SK-N-SH (cell line): ENCODE measurements at regions not wholly inside any gene's neighbourhood (a gene's known extent, or its start where the extent isn't known, plus 50 kb on each side); places are given as distances from the start of the nearest gene placed in this dataset.

Experiments
- CTCF ChIA-PET: fragments of 300-600, 350-600 bp; formaldehyde crosslinking; extraction: SDS; loops from one replicate; lab custom pipeline; 2021; lab: Yijun Ruan, JAX
- POLR2A ChIA-PET: fragments of 350-600 bp; sonication (Branson Sonifier 250); formaldehyde crosslinking; extraction: SDS; loops from one replicate; lab custom pipeline; 2020; ENCODE audit warnings: antibody characterized with exemption, inconsistent platforms; lab: Yijun Ruan, JAX
- DNase-seq: peaks from one replicate; pipeline ENCODE4 v3.0.0; 2012
- H2AFZ ChIP-seq: fragments of 200-600 bp; sonication (generic); 2 replicates; pipeline ENCODE4 v1.8.1; 2016; ENCODE audit warnings: antibody characterized with exemption, mild to moderate bottlenecking, low read depth
- H3F3A ChIP-seq: fragments of 200-600 bp; sonication (generic); replicated peaks from 2 replicates; pipeline ENCODE3; 2016; ENCODE audit warnings: antibody characterized with exemption, mild to moderate bottlenecking; ENCODE audit not compliant: insufficient read depth
- H3K27ac ChIP-seq, 2 experiments: fragments of 200-500 bp in 1 of 2; fragments of 200-600 bp in 1 of 2; sonication (Bioruptor generic) in 1 of 2; sonication (generic), shearing (Covaris generic) in 1 of 2; 2 replicates each; pipeline versions ENCODE4 v1.5.1 to v1.6.1; 2014 to 2016; ENCODE audit warnings: low read depth in 2 of 2, inconsistent platforms in 1 of 2, low read length in 1 of 2, mild to moderate bottlenecking in 1 of 2, mixed read lengths in 1 of 2
- H3K27me3 ChIP-seq: fragments of 200-600 bp; sonication (generic), shearing (Covaris generic); 2 replicates; pipeline ENCODE4 v1.6.1; 2016; ENCODE audit warnings: mixed run types; ENCODE audit not compliant: insufficient read depth
- H3K36me3 ChIP-seq, 2 experiments: fragments of 200-500 bp in 1 of 2; fragments of 200-600 bp in 1 of 2; sonication (Bioruptor generic) in 1 of 2; sonication (generic) in 1 of 2; replicated peaks in 1 of 2; 2 replicates each; pipeline versions ENCODE3 to v1.5.1; 2014 to 2016; ENCODE audit warnings: low read length in 1 of 2, mild to moderate bottlenecking in 1 of 2; ENCODE audit not compliant: insufficient read depth in 2 of 2, control insufficient read depth in 1 of 2
- H3K4me1 ChIP-seq, 2 experiments: fragments of 200-500 bp in 1 of 2; fragments of 200-600 bp in 1 of 2; sonication (Bioruptor generic) in 1 of 2; sonication (generic), shearing (Covaris generic) in 1 of 2; 2 replicates each; pipeline versions ENCODE4 v1.5.1 to v1.6.1; 2014 to 2016; ENCODE audit warnings: low read depth in 1 of 2, low read length in 1 of 2, mixed run types in 1 of 2; ENCODE audit not compliant: insufficient read depth in 2 of 2, control insufficient read depth in 1 of 2
- H3K4me2 ChIP-seq: fragments of 200-600 bp; sonication (generic), shearing (Covaris generic); 2 replicates; pipeline ENCODE4 v1.6.1; 2017; ENCODE audit warnings: mixed run types
- H3K4me3 ChIP-seq, 2 experiments: fragments of 200-500 bp in 1 of 2; fragments of 200-600 bp in 1 of 2; sonication (Bioruptor generic) in 1 of 2; sonication (generic), shearing (Covaris generic) in 1 of 2; 2 replicates each; pipeline versions ENCODE4 v1.5.1 to v1.8.1; 2014 to 2016; ENCODE audit warnings: low read depth in 2 of 2, inconsistent platforms in 1 of 2, low read length in 1 of 2, mild to moderate bottlenecking in 1 of 2, mixed read lengths in 1 of 2, moderate library complexity in 1 of 2
- H3K79me2 ChIP-seq: fragments of 200-600 bp; sonication (generic); 2 replicates; pipeline ENCODE4 v1.8.1; 2017; ENCODE audit warnings: mild to moderate bottlenecking; ENCODE audit not compliant: insufficient read depth
- H3K9ac ChIP-seq: fragments of 200-600 bp; sonication (generic); 2 replicates; pipeline ENCODE4 v1.6.1; 2017; ENCODE audit warnings: mixed run types
- H3K9me2 ChIP-seq: fragments of 200-600 bp; sonication (generic); 2 replicates; pipeline ENCODE4 v1.6.1; 2017; ENCODE audit warnings: mixed run types
- H3K9me3 ChIP-seq: fragments of 200-600 bp; sonication (generic); 2 replicates; pipeline ENCODE4 v1.6.1; 2017; ENCODE audit warnings: mixed run types, mild to moderate bottlenecking, moderate library complexity
- H4K20me1 ChIP-seq: fragments of 200-600 bp; sonication (generic); 2 replicates; pipeline ENCODE4 v1.6.1; 2017; ENCODE audit warnings: mild to moderate bottlenecking, mixed run types; ENCODE audit not compliant: insufficient read depth
- CHD2 ChIP-seq: fragments of 150-350 bp; IDR thresholded peaks from 2 replicates; pipeline ENCODE4 v1.6.1; 2018; ENCODE audit warnings: low read length; ENCODE audit not compliant: partially characterized antibody
- CTCF ChIP-seq: fragments of 200-600 bp; sonication (generic); IDR thresholded peaks from 2 replicates; pipeline ENCODE4 v1.6.1; 2017; ENCODE audit warnings: antibody characterized with exemption, mild to moderate bottlenecking, moderate library complexity
- ELF1 ChIP-seq: IDR thresholded peaks from 2 replicates; pipeline ENCODE4 v1.4.0; 2012
- EP300 ChIP-seq, 2 experiments: IDR thresholded peaks; 2 replicates each; pipeline versions ENCODE4 v1.4.0 to v1.6.1; 2012; ENCODE audit warnings: borderline replicate concordance in 1 of 2, low read depth in 1 of 2, low read length in 1 of 2
- EZH2phosphoT487 ChIP-seq: fragments of 200-600 bp; sonication (generic); IDR thresholded peaks from 2 replicates; pipeline ENCODE4 v1.6.1; 2017; ENCODE audit warnings: low read depth, mixed run types, mild to moderate bottlenecking, antibody characterized with exemption, moderate library complexity, borderline replicate concordance
- FOSL2 ChIP-seq: IDR thresholded peaks from 2 replicates; pipeline ENCODE4 v1.4.0; 2012; ENCODE audit warnings: low read depth, mild to moderate bottlenecking, moderate library complexity, borderline replicate concordance
- FOXJ3 ChIP-seq: sonication (generic); formaldehyde crosslinking; IDR thresholded peaks from 2 replicates; pipeline ENCODE4 v1.5.1; 2020; ENCODE audit warnings: mild to moderate bottlenecking, missing genetic modification reagents
- FOXM1 ChIP-seq: IDR thresholded peaks from 2 replicates; pipeline ENCODE4 v1.4.0; 2012; ENCODE audit warnings: low read depth, mild to moderate bottlenecking
- GABPA ChIP-seq: IDR thresholded peaks from 2 replicates; pipeline ENCODE4 v1.4.0; 2012; ENCODE audit warnings: low read depth, mild to moderate bottlenecking
- GATA2 ChIP-seq: sonication (generic); formaldehyde crosslinking; IDR thresholded peaks from 2 replicates; pipeline ENCODE4 v1.5.0; 2020; ENCODE audit warnings: mild to moderate bottlenecking, missing genetic modification reagents
- JUND ChIP-seq: IDR thresholded peaks from 2 replicates; pipeline ENCODE4 v1.4.0; 2012
- MEF2A ChIP-seq: IDR thresholded peaks from 2 replicates; pipeline ENCODE4 v1.4.0; 2012; ENCODE audit warnings: low read depth, borderline replicate concordance
- MXI1 ChIP-seq: IDR thresholded peaks from 2 replicates; pipeline ENCODE4 v1.6.1; 2012; ENCODE audit warnings: mild to moderate bottlenecking, low read depth, low read length, improper control_type of control experiment
- NFIC ChIP-seq: IDR thresholded peaks from 2 replicates; pipeline ENCODE4 v1.4.0; 2012; ENCODE audit warnings: borderline replicate concordance
- NRF1 ChIP-seq: IDR thresholded peaks from 2 replicates; pipeline ENCODE4 v1.6.1; 2012; ENCODE audit warnings: low read depth, mild to moderate bottlenecking, low read length
- POLR2AphosphoS5 ChIP-seq: IDR thresholded peaks from 2 replicates; pipeline ENCODE4 v1.6.1; 2012; ENCODE audit warnings: low read depth, low read length
- RAD21 ChIP-seq: IDR thresholded peaks from 2 replicates; pipeline ENCODE4 v1.6.1; 2012; ENCODE audit warnings: mild to moderate bottlenecking, low read length
- RCOR1 ChIP-seq: fragments of 150-350 bp; IDR thresholded peaks from 2 replicates; pipeline ENCODE4 v1.6.1; 2017; ENCODE audit warnings: antibody characterized with exemption, low read length
- RFX5 ChIP-seq: IDR thresholded peaks from 2 replicates; pipeline ENCODE4 v1.6.1; 2012; ENCODE audit warnings: mild to moderate bottlenecking, improper control_type of control experiment, low read length
- RXRA ChIP-seq: IDR thresholded peaks from 2 replicates; pipeline ENCODE4 v1.4.0; 2012; ENCODE audit warnings: low read depth, mild to moderate bottlenecking, borderline replicate concordance
- SIN3A ChIP-seq: IDR thresholded peaks from 2 replicates; pipeline ENCODE4 v1.6.1; 2012; ENCODE audit warnings: low read depth, mild to moderate bottlenecking, low read length, moderate library complexity, borderline replicate concordance
- SMC3 ChIP-seq: IDR thresholded peaks from 2 replicates; pipeline ENCODE4 v1.6.1; 2012; ENCODE audit warnings: low read depth, low read length, improper control_type of control experiment
- TAF1 ChIP-seq: IDR thresholded peaks from 2 replicates; pipeline ENCODE4 v1.6.1; 2012; ENCODE audit warnings: low read depth, mild to moderate bottlenecking, low read length, moderate library complexity, borderline replicate concordance
- TCF12 ChIP-seq: IDR thresholded peaks from 2 replicates; pipeline ENCODE4 v1.4.0; 2012
- TEAD4 ChIP-seq: IDR thresholded peaks from 2 replicates; pipeline ENCODE4 v1.4.0; 2012; ENCODE audit warnings: mild to moderate bottlenecking, borderline replicate concordance; ENCODE audit not compliant: insufficient read depth
- YY1 ChIP-seq: IDR thresholded peaks from 2 replicates; pipeline ENCODE4 v1.4.0; 2012; ENCODE audit warnings: low read depth, mild to moderate bottlenecking
- WGBS: methylation state at CpG from one replicate; pipeline ENCODE4 v1.1.6; 2017; ENCODE audit warnings: low lambda C conversion rate; 5-methylcytosine and 5-hydroxymethylcytosine counted together
- TF ChIP-seq, protein P1 (sequence below): IDR thresholded peaks from 2 replicates; pipeline ENCODE4 v1.4.0; 2012; ENCODE audit warnings: low read depth
- TF ChIP-seq, protein P2 (sequence below): IDR thresholded peaks from 2 replicates; pipeline ENCODE4; 2012
- TF ChIP-seq, protein P3 (sequence below): IDR thresholded peaks from 2 replicates; pipeline ENCODE4 v1.6.1; 2012; ENCODE audit warnings: mild to moderate bottlenecking, low read depth, low read length, moderate library complexity
- TF ChIP-seq, protein P4 (sequence below): fragments of 150-350 bp; IDR thresholded peaks from 2 replicates; pipeline ENCODE4 v1.6.1; 2017; ENCODE audit warnings: antibody characterized with exemption, low read length, low read depth, borderline replicate concordance

DNA sequence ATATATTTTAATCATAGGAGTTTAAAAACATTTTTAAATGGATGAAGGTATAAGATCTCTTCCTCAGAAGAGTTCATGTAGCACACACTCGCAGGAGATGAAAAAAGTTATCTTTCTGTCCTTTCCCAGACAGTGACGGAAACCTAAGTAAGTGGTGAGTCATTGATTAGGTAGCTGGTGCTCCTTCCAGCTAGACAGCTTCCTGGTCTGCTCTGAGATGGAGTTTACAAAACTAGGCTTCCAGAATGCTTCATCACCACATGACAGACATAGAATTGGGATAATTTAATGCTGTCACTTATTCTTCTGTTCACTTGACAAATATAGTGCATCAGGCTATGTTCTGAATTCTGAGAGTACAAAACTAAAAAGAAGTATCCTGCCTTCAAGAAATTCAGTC, 2393.0 kb upstream of the C9orf72 start:
- H3K36me3 ChIP-seq: no peaks in the 10 kb centered on the region
- H3K9ac ChIP-seq: peak overlapping the region; percentile 51; the same call in 1 of the 2 replicates
- H3K4me2 ChIP-seq: peak overlapping the region; percentile 28; the same call in 1 of the 2 replicates
- H3K9me3 ChIP-seq: no peaks in the 10 kb centered on the region
- H3K9me2 ChIP-seq: no peaks in the 10 kb centered on the region
- H3K27ac ChIP-seq: peak overlapping the region; percentile 68 to 88; a peak in 3 of 4 replicates
- 5% methylated on average over 2 of the region's 2 CpGs for WGBS
- no peaks in the 10 kb centered on the region for H3K27me3 ChIP-seq
- no peaks in the 10 kb centered on the region for H4K20me1 ChIP-seq
- no peak for DNase-seq
- H3K4me1 ChIP-seq: peaks cover 5 to 9% of the 10 kb centered on the region in 2 experiments; a peak in 2 of 4 replicates
- no peak overlapping the region for H3K4me3 ChIP-seq
- ChIA-PET POLR2A (no interaction called here), CTCF (no interaction called here)
- H3K79me2 ChIP-seq: no peaks in the 10 kb centered on the region
- peak overlapping the region; percentile 64 for H2AFZ ChIP-seq
- H3F3A ChIP-seq: peaks cover 19% of the 10 kb centered on the region
- no peak for TF ChIP-seq FOXM1
- no peak; the same call in 1 of the 2 replicates for TF ChIP-seq RXRA
- peak; percentile 87 for TF ChIP-seq JUND
- TF ChIP-seq, protein P1, sequence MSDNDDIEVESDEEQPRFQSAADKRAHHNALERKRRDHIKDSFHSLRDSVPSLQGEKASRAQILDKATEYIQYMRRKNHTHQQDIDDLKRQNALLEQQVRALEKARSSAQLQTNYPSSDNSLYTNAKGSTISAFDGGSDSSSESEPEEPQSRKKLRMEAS: no peak
- peak; percentile 57; the same call in 1 of the 2 replicates for TF ChIP-seq ELF1
- TF ChIP-seq TEAD4: no peak
- no peak for TF ChIP-seq RFX5
- TF ChIP-seq FOSL2: peak; percentile 92
- TF ChIP-seq FOXJ3 (CRISPR knock-in tag): no peak
- peak; percentile 66 for TF ChIP-seq TCF12
- TF ChIP-seq TAF1: no peak
- no peak for TF ChIP-seq EZH2phosphoT487
- TF ChIP-seq, protein P2, sequence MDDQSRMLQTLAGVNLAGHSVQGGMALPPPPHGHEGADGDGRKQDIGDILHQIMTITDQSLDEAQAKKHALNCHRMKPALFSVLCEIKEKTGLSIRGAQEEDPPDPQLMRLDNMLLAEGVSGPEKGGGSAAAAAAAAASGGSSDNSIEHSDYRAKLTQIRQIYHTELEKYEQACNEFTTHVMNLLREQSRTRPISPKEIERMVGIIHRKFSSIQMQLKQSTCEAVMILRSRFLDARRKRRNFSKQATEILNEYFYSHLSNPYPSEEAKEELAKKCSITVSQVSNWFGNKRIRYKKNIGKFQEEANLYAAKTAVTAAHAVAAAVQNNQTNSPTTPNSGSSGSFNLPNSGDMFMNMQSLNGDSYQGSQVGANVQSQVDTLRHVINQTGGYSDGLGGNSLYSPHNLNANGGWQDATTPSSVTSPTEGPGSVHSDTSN: peak; percentile 90
- TF ChIP-seq GATA2: no peak
- TF ChIP-seq POLR2AphosphoS5: no peak
- no peak for TF ChIP-seq NRF1
- TF ChIP-seq EP300 (IDR thresholded peaks at IDR 0.05; ENCODE audit: borderline replicate concordance in 1 of 2, low read depth in 1 of 2, low read length in 1 of 2): peak in 1 of 2 experiments; percentile 71; a peak in 2 of 4 replicates
- TF ChIP-seq GABPA: no peak
- TF ChIP-seq CTCF: no peak
- TF ChIP-seq, protein P3, sequence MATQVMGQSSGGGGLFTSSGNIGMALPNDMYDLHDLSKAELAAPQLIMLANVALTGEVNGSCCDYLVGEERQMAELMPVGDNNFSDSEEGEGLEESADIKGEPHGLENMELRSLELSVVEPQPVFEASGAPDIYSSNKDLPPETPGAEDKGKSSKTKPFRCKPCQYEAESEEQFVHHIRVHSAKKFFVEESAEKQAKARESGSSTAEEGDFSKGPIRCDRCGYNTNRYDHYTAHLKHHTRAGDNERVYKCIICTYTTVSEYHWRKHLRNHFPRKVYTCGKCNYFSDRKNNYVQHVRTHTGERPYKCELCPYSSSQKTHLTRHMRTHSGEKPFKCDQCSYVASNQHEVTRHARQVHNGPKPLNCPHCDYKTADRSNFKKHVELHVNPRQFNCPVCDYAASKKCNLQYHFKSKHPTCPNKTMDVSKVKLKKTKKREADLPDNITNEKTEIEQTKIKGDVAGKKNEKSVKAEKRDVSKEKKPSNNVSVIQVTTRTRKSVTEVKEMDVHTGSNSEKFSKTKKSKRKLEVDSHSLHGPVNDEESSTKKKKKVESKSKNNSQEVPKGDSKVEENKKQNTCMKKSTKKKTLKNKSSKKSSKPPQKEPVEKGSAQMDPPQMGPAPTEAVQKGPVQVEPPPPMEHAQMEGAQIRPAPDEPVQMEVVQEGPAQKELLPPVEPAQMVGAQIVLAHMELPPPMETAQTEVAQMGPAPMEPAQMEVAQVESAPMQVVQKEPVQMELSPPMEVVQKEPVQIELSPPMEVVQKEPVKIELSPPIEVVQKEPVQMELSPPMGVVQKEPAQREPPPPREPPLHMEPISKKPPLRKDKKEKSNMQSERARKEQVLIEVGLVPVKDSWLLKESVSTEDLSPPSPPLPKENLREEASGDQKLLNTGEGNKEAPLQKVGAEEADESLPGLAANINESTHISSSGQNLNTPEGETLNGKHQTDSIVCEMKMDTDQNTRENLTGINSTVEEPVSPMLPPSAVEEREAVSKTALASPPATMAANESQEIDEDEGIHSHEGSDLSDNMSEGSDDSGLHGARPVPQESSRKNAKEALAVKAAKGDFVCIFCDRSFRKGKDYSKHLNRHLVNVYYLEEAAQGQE: no peak
- peak; percentile 31; the same call in 1 of the 2 replicates for TF ChIP-seq NFIC
- TF ChIP-seq YY1: no peak
- TF ChIP-seq RAD21: no peak
- TF ChIP-seq, protein P4, sequence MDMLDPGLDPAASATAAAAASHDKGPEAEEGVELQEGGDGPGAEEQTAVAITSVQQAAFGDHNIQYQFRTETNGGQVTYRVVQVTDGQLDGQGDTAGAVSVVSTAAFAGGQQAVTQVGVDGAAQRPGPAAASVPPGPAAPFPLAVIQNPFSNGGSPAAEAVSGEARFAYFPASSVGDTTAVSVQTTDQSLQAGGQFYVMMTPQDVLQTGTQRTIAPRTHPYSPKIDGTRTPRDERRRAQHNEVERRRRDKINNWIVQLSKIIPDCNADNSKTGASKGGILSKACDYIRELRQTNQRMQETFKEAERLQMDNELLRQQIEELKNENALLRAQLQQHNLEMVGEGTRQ: no peak
- no peak for TF ChIP-seq MXI1
- TF ChIP-seq RCOR1: no peak
- TF ChIP-seq CHD2: no peak
- TF ChIP-seq SMC3: no peak
- TF ChIP-seq MEF2A: no peak
- no peak for TF ChIP-seq SIN3A
